Vagina (tissue), 2 donors: ENCODE measurements at regions not wholly inside any gene's neighbourhood (a gene's known extent, or its start where the extent isn't known, plus 50 kb on each side); places are given as distances from the start of the nearest gene placed in this dataset.

Experiments
- POLR2A ChIP-seq, 2 donors: fragments of 450-650 bp; IDR thresholded peaks; one replicate each; pipeline ENCODE4 v1.6.1; 2017; ENCODE audit warnings: antibody characterized with exemption in 2 of 2, mild to moderate bottlenecking in 2 of 2, moderate library complexity in 2 of 2
- TF ChIP-seq, protein P1 (sequence below), 3 experiments: fragments of 450-650 bp in 2 of 3; fragments of 200-600 bp in 1 of 3; sonication (generic) in 1 of 3; IDR thresholded peaks; one replicate each; pipeline ENCODE4 v1.5.1; 2017 to 2019; ENCODE audit warnings: antibody characterized with exemption in 3 of 3, mild to moderate bottlenecking in 2 of 3, moderate library complexity in 2 of 3

DNA sequence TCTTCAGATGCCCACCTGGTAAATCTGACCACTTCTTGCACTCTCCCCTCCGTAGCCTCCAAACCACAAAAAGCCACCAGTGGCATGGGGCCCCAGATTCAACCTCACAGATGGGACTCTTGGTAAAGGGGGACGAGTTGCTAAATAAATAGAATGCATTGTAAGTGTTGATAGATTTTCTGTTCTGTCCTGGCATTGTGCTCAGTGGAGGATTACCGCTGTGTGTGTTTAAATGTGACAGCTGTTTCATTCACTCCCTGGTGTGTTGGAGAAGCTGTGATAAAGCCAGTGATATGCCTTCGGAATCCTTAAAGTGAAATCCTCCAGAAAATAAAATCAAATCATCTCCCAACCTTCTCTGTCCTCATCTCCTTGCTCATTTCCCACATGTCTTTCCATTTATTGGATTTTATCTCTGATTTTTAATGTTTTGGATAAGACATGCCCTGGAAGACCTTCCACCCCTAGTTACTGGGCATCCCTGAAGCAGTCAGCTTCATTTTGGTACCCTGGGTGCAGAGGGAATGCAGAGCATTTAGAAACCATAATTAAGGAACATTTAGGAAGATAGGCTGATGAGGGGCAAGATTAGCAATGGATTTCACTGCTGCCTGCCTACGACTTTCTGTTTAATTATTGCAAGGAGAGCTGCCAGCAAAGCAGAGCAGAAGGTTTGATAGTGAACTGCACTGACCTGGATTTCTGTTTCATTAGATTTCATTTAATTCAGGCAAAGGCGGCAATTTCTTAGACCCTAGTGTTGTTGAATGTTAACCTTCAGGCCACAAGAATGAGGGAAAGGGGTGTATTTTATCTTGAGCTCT is 460.9 kb upstream of the KIRREL3 start:
- TF ChIP-seq, protein P1, sequence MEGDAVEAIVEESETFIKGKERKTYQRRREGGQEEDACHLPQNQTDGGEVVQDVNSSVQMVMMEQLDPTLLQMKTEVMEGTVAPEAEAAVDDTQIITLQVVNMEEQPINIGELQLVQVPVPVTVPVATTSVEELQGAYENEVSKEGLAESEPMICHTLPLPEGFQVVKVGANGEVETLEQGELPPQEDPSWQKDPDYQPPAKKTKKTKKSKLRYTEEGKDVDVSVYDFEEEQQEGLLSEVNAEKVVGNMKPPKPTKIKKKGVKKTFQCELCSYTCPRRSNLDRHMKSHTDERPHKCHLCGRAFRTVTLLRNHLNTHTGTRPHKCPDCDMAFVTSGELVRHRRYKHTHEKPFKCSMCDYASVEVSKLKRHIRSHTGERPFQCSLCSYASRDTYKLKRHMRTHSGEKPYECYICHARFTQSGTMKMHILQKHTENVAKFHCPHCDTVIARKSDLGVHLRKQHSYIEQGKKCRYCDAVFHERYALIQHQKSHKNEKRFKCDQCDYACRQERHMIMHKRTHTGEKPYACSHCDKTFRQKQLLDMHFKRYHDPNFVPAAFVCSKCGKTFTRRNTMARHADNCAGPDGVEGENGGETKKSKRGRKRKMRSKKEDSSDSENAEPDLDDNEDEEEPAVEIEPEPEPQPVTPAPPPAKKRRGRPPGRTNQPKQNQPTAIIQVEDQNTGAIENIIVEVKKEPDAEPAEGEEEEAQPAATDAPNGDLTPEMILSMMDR (IDR thresholded peaks at IDR 0.05), result no peak
- TF ChIP-seq POLR2A (IDR thresholded peaks at IDR 0.05), result no peak
